SK-N-SH (cell line): ENCODE measurements at regions not wholly inside any gene's neighbourhood (a gene's known extent, or its start where the extent isn't known, plus 50 kb on each side); places are given as distances from the start of the nearest gene placed in this dataset.

Experiments
- CTCF ChIA-PET: fragments of 300-600, 350-600 bp; formaldehyde crosslinking; extraction: SDS; loops from one replicate; lab custom pipeline; 2021; lab: Yijun Ruan, JAX
- POLR2A ChIA-PET: fragments of 350-600 bp; sonication (Branson Sonifier 250); formaldehyde crosslinking; extraction: SDS; loops from one replicate; lab custom pipeline; 2020; ENCODE audit warnings: antibody characterized with exemption, inconsistent platforms; lab: Yijun Ruan, JAX
- DNase-seq: peaks from one replicate; pipeline ENCODE4 v3.0.0; 2012
- H2AFZ ChIP-seq: fragments of 200-600 bp; sonication (generic); 2 replicates; pipeline ENCODE4 v1.8.1; 2016; ENCODE audit warnings: antibody characterized with exemption, mild to moderate bottlenecking, low read depth
- H3F3A ChIP-seq: fragments of 200-600 bp; sonication (generic); replicated peaks from 2 replicates; pipeline ENCODE3; 2016; ENCODE audit warnings: antibody characterized with exemption, mild to moderate bottlenecking; ENCODE audit not compliant: insufficient read depth
- H3K27ac ChIP-seq, 2 experiments: fragments of 200-500 bp in 1 of 2; fragments of 200-600 bp in 1 of 2; sonication (Bioruptor generic) in 1 of 2; sonication (generic), shearing (Covaris generic) in 1 of 2; 2 replicates each; pipeline versions ENCODE4 v1.5.1 to v1.6.1; 2014 to 2016; ENCODE audit warnings: low read depth in 2 of 2, inconsistent platforms in 1 of 2, low read length in 1 of 2, mild to moderate bottlenecking in 1 of 2, mixed read lengths in 1 of 2
- H3K27me3 ChIP-seq: fragments of 200-600 bp; sonication (generic), shearing (Covaris generic); 2 replicates; pipeline ENCODE4 v1.6.1; 2016; ENCODE audit warnings: mixed run types; ENCODE audit not compliant: insufficient read depth
- H3K36me3 ChIP-seq, 2 experiments: fragments of 200-500 bp in 1 of 2; fragments of 200-600 bp in 1 of 2; sonication (Bioruptor generic) in 1 of 2; sonication (generic) in 1 of 2; replicated peaks in 1 of 2; 2 replicates each; pipeline versions ENCODE3 to v1.5.1; 2014 to 2016; ENCODE audit warnings: low read length in 1 of 2, mild to moderate bottlenecking in 1 of 2; ENCODE audit not compliant: insufficient read depth in 2 of 2, control insufficient read depth in 1 of 2
- H3K4me1 ChIP-seq, 2 experiments: fragments of 200-500 bp in 1 of 2; fragments of 200-600 bp in 1 of 2; sonication (Bioruptor generic) in 1 of 2; sonication (generic), shearing (Covaris generic) in 1 of 2; 2 replicates each; pipeline versions ENCODE4 v1.5.1 to v1.6.1; 2014 to 2016; ENCODE audit warnings: low read depth in 1 of 2, low read length in 1 of 2, mixed run types in 1 of 2; ENCODE audit not compliant: insufficient read depth in 2 of 2, control insufficient read depth in 1 of 2
- H3K4me2 ChIP-seq: fragments of 200-600 bp; sonication (generic), shearing (Covaris generic); 2 replicates; pipeline ENCODE4 v1.6.1; 2017; ENCODE audit warnings: mixed run types
- H3K4me3 ChIP-seq, 2 experiments: fragments of 200-500 bp in 1 of 2; fragments of 200-600 bp in 1 of 2; sonication (Bioruptor generic) in 1 of 2; sonication (generic), shearing (Covaris generic) in 1 of 2; 2 replicates each; pipeline versions ENCODE4 v1.5.1 to v1.8.1; 2014 to 2016; ENCODE audit warnings: low read depth in 2 of 2, inconsistent platforms in 1 of 2, low read length in 1 of 2, mild to moderate bottlenecking in 1 of 2, mixed read lengths in 1 of 2, moderate library complexity in 1 of 2
- H3K79me2 ChIP-seq: fragments of 200-600 bp; sonication (generic); 2 replicates; pipeline ENCODE4 v1.8.1; 2017; ENCODE audit warnings: mild to moderate bottlenecking; ENCODE audit not compliant: insufficient read depth
- H3K9ac ChIP-seq: fragments of 200-600 bp; sonication (generic); 2 replicates; pipeline ENCODE4 v1.6.1; 2017; ENCODE audit warnings: mixed run types
- H3K9me2 ChIP-seq: fragments of 200-600 bp; sonication (generic); 2 replicates; pipeline ENCODE4 v1.6.1; 2017; ENCODE audit warnings: mixed run types
- H3K9me3 ChIP-seq: fragments of 200-600 bp; sonication (generic); 2 replicates; pipeline ENCODE4 v1.6.1; 2017; ENCODE audit warnings: mixed run types, mild to moderate bottlenecking, moderate library complexity
- H4K20me1 ChIP-seq: fragments of 200-600 bp; sonication (generic); 2 replicates; pipeline ENCODE4 v1.6.1; 2017; ENCODE audit warnings: mild to moderate bottlenecking, mixed run types; ENCODE audit not compliant: insufficient read depth
- CHD2 ChIP-seq: fragments of 150-350 bp; IDR thresholded peaks from 2 replicates; pipeline ENCODE4 v1.6.1; 2018; ENCODE audit warnings: low read length; ENCODE audit not compliant: partially characterized antibody
- EP300 ChIP-seq, 2 experiments: IDR thresholded peaks; 2 replicates each; pipeline versions ENCODE4 v1.4.0 to v1.6.1; 2012; ENCODE audit warnings: borderline replicate concordance in 1 of 2, low read depth in 1 of 2, low read length in 1 of 2
- FOSL2 ChIP-seq: IDR thresholded peaks from 2 replicates; pipeline ENCODE4 v1.4.0; 2012; ENCODE audit warnings: low read depth, mild to moderate bottlenecking, moderate library complexity, borderline replicate concordance
- FOXJ3 ChIP-seq: sonication (generic); formaldehyde crosslinking; IDR thresholded peaks from 2 replicates; pipeline ENCODE4 v1.5.1; 2020; ENCODE audit warnings: mild to moderate bottlenecking, missing genetic modification reagents
- POLR2AphosphoS5 ChIP-seq: IDR thresholded peaks from 2 replicates; pipeline ENCODE4 v1.6.1; 2012; ENCODE audit warnings: low read depth, low read length
- RCOR1 ChIP-seq: fragments of 150-350 bp; IDR thresholded peaks from 2 replicates; pipeline ENCODE4 v1.6.1; 2017; ENCODE audit warnings: antibody characterized with exemption, low read length
- RFX5 ChIP-seq: IDR thresholded peaks from 2 replicates; pipeline ENCODE4 v1.6.1; 2012; ENCODE audit warnings: mild to moderate bottlenecking, improper control_type of control experiment, low read length
- RXRA ChIP-seq: IDR thresholded peaks from 2 replicates; pipeline ENCODE4 v1.4.0; 2012; ENCODE audit warnings: low read depth, mild to moderate bottlenecking, borderline replicate concordance
- SMC3 ChIP-seq: IDR thresholded peaks from 2 replicates; pipeline ENCODE4 v1.6.1; 2012; ENCODE audit warnings: low read depth, low read length, improper control_type of control experiment
- YY1 ChIP-seq: IDR thresholded peaks from 2 replicates; pipeline ENCODE4 v1.4.0; 2012; ENCODE audit warnings: low read depth, mild to moderate bottlenecking
- WGBS: methylation state at CpG from one replicate; pipeline ENCODE4 v1.1.6; 2017; ENCODE audit warnings: low lambda C conversion rate; 5-methylcytosine and 5-hydroxymethylcytosine counted together
- TF ChIP-seq, protein P1 (sequence below): fragments of 200-600 bp; sonication (generic); IDR thresholded peaks from 2 replicates; pipeline ENCODE4 v1.6.1; 2017; ENCODE audit warnings: antibody characterized with exemption, mild to moderate bottlenecking, moderate library complexity
- TF ChIP-seq, protein P2 (sequence below): IDR thresholded peaks from 2 replicates; pipeline ENCODE4 v1.4.0; 2012; ENCODE audit warnings: low read depth, borderline replicate concordance
- TF ChIP-seq, protein P3 (sequence below): IDR thresholded peaks from 2 replicates; pipeline ENCODE4 v1.6.1; 2012; ENCODE audit warnings: mild to moderate bottlenecking, low read depth, low read length, moderate library complexity

DNA sequence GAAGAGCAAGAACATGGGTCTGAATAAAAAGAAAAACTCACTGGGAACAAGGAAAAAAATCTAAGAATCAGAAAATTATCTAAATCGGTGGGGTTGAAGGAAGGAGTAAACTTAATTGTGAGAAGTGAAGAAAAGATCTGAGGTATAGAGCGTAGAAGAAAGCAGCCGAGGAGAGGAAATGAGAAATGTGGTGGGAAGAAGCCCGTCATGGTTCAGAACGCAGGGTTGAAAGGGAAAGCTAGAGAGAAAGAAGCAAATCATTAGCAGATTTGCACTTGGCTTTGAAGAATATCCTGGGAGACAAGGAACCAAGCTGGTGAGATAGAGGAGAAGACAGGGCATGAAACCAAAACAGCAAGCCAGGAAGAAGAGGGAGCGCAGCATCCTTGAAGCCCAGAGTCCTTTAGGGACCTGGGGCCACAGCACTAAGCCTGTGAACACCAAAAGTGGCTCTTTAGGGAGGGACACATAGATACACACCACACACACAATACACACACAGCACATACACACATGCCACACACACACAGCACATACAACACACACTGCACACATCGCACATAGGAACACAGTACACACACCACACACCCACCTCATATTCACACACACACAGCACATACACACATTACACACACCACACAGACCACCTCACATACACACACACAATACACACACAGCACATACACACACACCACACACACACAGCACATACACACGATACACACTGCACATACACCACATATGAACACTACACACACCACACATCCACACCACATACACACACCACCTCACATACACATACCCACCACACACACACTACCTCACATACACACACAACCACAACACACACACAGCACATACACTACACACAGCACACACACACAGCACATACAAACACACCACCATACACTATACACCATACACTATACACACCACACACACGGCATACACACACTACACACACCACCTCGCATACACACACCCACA is 274.6 kb downstream of the ETAA1 start:
- H3K9ac ChIP-seq, result no peak overlapping the region
- H3K27me3 ChIP-seq, result no peaks in the 10 kb centered on the region
- 77% methylated on average over 10 of the region's 10 CpGs for WGBS
- peaks cover 0 to 7% of the 10 kb centered on the region in 2 experiments; a peak in 2 of 4 replicates for H3K4me1 ChIP-seq
- no peaks in the 10 kb centered on the region for H3K9me3 ChIP-seq
- TF ChIP-seq FOSL2 (no peak), RCOR1 (no peak), CHD2 (no peak), POLR2AphosphoS5 (no peak), RFX5 (no peak), SMC3 (no peak), YY1 (no peak), FOXJ3 (CRISPR knock-in tag) (no peak), EP300 (IDR thresholded peaks at IDR 0.05; ENCODE audit: borderline replicate concordance in 1 of 2, low read depth in 1 of 2, low read length in 1 of 2) (no peak), RXRA (no peak)
- TF ChIP-seq, protein P1, sequence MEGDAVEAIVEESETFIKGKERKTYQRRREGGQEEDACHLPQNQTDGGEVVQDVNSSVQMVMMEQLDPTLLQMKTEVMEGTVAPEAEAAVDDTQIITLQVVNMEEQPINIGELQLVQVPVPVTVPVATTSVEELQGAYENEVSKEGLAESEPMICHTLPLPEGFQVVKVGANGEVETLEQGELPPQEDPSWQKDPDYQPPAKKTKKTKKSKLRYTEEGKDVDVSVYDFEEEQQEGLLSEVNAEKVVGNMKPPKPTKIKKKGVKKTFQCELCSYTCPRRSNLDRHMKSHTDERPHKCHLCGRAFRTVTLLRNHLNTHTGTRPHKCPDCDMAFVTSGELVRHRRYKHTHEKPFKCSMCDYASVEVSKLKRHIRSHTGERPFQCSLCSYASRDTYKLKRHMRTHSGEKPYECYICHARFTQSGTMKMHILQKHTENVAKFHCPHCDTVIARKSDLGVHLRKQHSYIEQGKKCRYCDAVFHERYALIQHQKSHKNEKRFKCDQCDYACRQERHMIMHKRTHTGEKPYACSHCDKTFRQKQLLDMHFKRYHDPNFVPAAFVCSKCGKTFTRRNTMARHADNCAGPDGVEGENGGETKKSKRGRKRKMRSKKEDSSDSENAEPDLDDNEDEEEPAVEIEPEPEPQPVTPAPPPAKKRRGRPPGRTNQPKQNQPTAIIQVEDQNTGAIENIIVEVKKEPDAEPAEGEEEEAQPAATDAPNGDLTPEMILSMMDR, result no peak
- TF ChIP-seq, protein P2, sequence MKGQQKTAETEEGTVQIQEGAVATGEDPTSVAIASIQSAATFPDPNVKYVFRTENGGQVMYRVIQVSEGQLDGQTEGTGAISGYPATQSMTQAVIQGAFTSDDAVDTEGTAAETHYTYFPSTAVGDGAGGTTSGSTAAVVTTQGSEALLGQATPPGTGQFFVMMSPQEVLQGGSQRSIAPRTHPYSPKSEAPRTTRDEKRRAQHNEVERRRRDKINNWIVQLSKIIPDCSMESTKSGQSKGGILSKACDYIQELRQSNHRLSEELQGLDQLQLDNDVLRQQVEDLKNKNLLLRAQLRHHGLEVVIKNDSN, result no peak
- TF ChIP-seq, protein P3, sequence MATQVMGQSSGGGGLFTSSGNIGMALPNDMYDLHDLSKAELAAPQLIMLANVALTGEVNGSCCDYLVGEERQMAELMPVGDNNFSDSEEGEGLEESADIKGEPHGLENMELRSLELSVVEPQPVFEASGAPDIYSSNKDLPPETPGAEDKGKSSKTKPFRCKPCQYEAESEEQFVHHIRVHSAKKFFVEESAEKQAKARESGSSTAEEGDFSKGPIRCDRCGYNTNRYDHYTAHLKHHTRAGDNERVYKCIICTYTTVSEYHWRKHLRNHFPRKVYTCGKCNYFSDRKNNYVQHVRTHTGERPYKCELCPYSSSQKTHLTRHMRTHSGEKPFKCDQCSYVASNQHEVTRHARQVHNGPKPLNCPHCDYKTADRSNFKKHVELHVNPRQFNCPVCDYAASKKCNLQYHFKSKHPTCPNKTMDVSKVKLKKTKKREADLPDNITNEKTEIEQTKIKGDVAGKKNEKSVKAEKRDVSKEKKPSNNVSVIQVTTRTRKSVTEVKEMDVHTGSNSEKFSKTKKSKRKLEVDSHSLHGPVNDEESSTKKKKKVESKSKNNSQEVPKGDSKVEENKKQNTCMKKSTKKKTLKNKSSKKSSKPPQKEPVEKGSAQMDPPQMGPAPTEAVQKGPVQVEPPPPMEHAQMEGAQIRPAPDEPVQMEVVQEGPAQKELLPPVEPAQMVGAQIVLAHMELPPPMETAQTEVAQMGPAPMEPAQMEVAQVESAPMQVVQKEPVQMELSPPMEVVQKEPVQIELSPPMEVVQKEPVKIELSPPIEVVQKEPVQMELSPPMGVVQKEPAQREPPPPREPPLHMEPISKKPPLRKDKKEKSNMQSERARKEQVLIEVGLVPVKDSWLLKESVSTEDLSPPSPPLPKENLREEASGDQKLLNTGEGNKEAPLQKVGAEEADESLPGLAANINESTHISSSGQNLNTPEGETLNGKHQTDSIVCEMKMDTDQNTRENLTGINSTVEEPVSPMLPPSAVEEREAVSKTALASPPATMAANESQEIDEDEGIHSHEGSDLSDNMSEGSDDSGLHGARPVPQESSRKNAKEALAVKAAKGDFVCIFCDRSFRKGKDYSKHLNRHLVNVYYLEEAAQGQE, result no peak
- H3K27ac ChIP-seq, result no peak overlapping the region
- H2AFZ ChIP-seq, result no peak overlapping the region
- H3K4me2 ChIP-seq, result no peak overlapping the region
- no peaks in the 10 kb centered on the region for H3K9me2 ChIP-seq
- no peaks in the 10 kb centered on the region for H3F3A ChIP-seq
- no peaks in the 10 kb centered on the region for H3K36me3 ChIP-seq
- no peak for DNase-seq
- H4K20me1 ChIP-seq, result no peaks in the 10 kb centered on the region
- ChIA-PET CTCF (interaction anchor here (0.7 kb wide), 1 partner anchor 21 kb away, joined by 3 read pairs; no protein-coding TSS in a partner anchor), POLR2A (no interaction called here)
- H3K79me2 ChIP-seq, result no peaks in the 10 kb centered on the region
- no peak overlapping the region for H3K4me3 ChIP-seq
